ENCODE measurements at regions not wholly inside any gene's neighbourhood (a gene's known extent, or its start where the extent isn't known, plus 50 kb on each side); places are given as distances from the start of the nearest gene placed in this dataset.
"Not testable (repeated sequence)": the region's sequence is repeated elsewhere in the genome, so short reads cannot be mapped to it uniquely, and the experiment has no call there.

DNA sequence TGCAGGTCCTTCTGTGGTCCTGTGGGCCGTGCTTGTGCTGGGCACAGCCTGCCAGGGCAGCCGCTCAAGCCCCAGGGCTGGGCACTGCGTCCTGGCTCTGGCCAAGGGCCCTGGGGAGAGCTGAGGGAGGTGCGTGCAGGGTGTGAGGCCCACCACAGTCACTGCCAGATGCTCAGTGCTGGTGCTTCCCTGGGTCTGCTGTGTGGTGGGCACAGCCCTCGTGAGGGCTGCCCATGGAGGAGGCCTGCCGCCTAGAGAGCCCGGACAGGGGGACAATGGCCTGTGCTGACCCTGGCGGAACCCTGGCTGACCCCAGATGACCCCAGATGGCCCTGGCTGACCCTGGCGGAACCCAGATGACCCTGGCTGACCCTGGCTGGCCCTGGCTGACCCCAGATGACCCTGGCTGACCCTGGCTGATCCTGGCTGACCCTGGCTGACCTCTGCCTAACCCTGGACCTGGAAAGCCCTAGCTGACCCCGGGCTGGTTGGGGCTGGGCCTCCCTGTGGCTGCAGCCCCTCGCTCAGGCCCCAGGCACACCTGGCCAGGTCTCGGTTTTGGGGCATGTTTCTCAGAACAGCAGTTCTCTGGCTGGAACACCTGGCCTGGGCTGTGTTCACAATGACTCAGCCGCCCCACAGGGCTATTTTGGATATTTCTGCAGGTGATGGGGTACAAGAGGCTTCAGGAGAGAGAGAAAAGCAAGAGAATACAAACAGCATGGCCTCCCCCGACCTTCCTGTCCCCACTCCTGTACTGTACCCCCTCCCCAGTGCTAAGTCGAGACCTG is 55.4 kb downstream of the TMEM121 start:
- Histone ChIP-seq H3K9me3 (ENCODE audit: insufficient read depth, low read depth, low read length) (peaks cover 44% of the 10 kb centered on the region), H3K4me3 (ENCODE audit: low read length) (no peak overlapping the region), H3K36me3 (ENCODE audit: insufficient read depth, low read depth, low read length) (no peaks in the 10 kb centered on the region), H3K27ac (ENCODE audit: low read length) (no peak overlapping the region), H3K4me1 (ENCODE audit: insufficient read depth, low read length) (no peaks in the 10 kb centered on the region), H3K27me3 (ENCODE audit: insufficient read depth, low read length) (0 out of 2 replicates have a peak, but pooled peaks cover 4% of the 10 kb centered on the region), H3K9ac (ENCODE audit: low read depth, low read length) (no peak overlapping the region)

- Histone ChIP-seq H3K27ac (ENCODE audit: low read length) (no peak overlapping the region), H3K9me3 (ENCODE audit: insufficient read depth, low read depth, low read length) (peaks cover 35% of the 10 kb centered on the region), H3K9ac (ENCODE audit: low read depth, low read length) (no peak overlapping the region), H3K36me3 (ENCODE audit: insufficient read depth, low read depth, low read length) (no peaks in the 10 kb centered on the region), H3K4me1 (ENCODE audit: insufficient read depth, low read length) (no peaks in the 10 kb centered on the region), H3K4me3 (ENCODE audit: low read length) (no peak overlapping the region), H3K27me3 (ENCODE audit: insufficient read depth, low read length) (0 out of 2 replicates have a peak, but pooled peaks cover 4% of the 10 kb centered on the region)
Observed at GRCh38 chr14:105582639-105583038, 56.3 kb downstream of the TMEM121 start.

DNA sequence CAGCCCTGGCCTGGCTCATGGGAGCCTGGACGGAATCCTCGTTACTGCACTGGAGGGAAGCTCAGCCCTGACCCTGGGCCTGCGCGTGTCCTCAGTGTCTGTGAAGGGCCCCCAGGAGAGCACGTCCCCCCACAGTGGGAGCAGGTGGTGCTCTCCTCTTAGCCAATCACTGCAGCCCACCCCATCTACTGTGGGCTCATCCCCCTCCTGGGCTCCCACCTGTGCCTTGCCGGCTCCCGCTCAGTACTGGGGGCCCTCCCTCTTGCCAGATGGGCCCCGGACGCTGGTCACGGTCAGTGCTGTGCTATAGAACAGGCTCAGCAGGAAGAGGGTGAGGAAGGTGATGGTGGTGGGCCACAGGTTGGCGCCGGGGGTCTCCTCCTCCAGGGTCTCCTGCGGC is 57.5 kb downstream of the TMEM121 start:
- peaks cover 35% of the 10 kb centered on the region for H3K9me3 ChIP-seq (ENCODE audit: insufficient read depth, low read depth, low read length)
- H3K9ac ChIP-seq (ENCODE audit: low read depth, low read length); H3K36me3 ChIP-seq (ENCODE audit: insufficient read depth, low read depth, low read length); H3K27ac ChIP-seq (ENCODE audit: low read length); H3K27me3 ChIP-seq (ENCODE audit: insufficient read depth, low read length); H3K4me1 ChIP-seq (ENCODE audit: insufficient read depth, low read length); H3K4me3 ChIP-seq (ENCODE audit: low read length): not testable (repeated sequence)

DNA sequence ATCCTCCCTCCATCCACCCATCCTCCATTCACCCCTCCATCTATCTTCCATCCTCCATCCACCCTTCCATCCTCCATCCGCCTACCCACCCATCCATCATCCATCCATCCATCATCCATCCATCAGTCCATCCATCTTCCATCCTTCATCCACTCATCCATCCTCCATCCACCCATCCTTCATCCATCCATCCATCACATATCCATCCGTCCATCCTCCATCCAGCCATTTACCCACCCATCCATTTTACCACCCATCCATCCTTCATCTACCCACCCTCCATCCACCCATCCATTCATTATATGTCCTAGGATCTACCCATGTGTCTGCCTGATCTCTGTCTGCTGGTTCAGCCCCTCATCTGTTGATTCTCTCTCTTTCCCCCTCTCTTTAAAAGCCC is 58.9 kb downstream of the TMEM121 start:
- not testable (repeated sequence) for H3K4me3 ChIP-seq (ENCODE audit: low read length); H3K4me1 ChIP-seq (ENCODE audit: insufficient read depth, low read length); H3K36me3 ChIP-seq (ENCODE audit: insufficient read depth, low read depth, low read length); H3K27me3 ChIP-seq (ENCODE audit: insufficient read depth, low read length); H3K9ac ChIP-seq (ENCODE audit: low read depth, low read length); H3K27ac ChIP-seq (ENCODE audit: low read length)
- peaks cover 44% of the 10 kb centered on the region for H3K9me3 ChIP-seq (ENCODE audit: insufficient read depth, low read depth, low read length)

GRCh38 chr14:105585722-105586121 is 59.3 kb downstream of the TMEM121 start:
- not testable (repeated sequence) for H3K9ac ChIP-seq (ENCODE audit: low read depth, low read length); H3K4me1 ChIP-seq (ENCODE audit: insufficient read depth, low read length); H3K36me3 ChIP-seq (ENCODE audit: insufficient read depth, low read depth, low read length); H3K27ac ChIP-seq (ENCODE audit: low read length); H3K4me3 ChIP-seq (ENCODE audit: low read length); H3K27me3 ChIP-seq (ENCODE audit: insufficient read depth, low read length)
- H3K9me3 ChIP-seq (ENCODE audit: insufficient read depth, low read depth, low read length) = peaks cover 42% of the 10 kb centered on the region

- H3K27ac ChIP-seq (ENCODE audit: low read length); H3K36me3 ChIP-seq (ENCODE audit: insufficient read depth, low read depth, low read length); H3K4me1 ChIP-seq (ENCODE audit: insufficient read depth, low read length); H3K27me3 ChIP-seq (ENCODE audit: insufficient read depth, low read length); H3K4me3 ChIP-seq (ENCODE audit: low read length); H3K9ac ChIP-seq (ENCODE audit: low read depth, low read length): not testable (repeated sequence)
- H3K9me3 ChIP-seq (ENCODE audit: insufficient read depth, low read depth, low read length) = peaks cover 37% of the 10 kb centered on the region
Observed at GRCh38 chr14:105586144-105586872, 59.9 kb downstream of the TMEM121 start.

DNA sequence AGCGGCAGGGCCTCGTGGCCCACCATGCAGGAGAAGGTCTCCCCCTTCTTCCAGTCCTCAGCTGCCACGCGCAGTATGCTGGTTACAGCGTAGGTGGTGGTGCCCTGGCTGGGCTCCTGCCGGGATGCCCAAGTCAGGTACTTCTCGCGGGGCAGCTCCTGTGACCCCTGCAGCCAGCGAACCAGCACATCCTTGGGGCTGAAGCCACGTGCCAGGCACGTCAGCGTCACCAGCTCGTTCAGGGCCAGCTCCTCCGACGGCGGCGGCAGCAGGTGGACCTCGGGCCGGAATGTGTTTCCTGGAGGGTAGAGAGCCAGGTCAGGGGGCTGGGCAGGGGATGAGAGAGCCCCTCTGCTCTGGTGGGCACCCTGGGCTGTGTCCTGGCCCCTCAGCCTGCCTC is 60.7 kb downstream of the TMEM121 start:
- H3K9me3 ChIP-seq (ENCODE audit: insufficient read depth, low read depth, low read length) = peaks cover 29% of the 10 kb centered on the region
- H3K4me1 ChIP-seq (ENCODE audit: insufficient read depth, low read length); H3K27me3 ChIP-seq (ENCODE audit: insufficient read depth, low read length); H3K27ac ChIP-seq (ENCODE audit: low read length); H3K9ac ChIP-seq (ENCODE audit: low read depth, low read length); H3K4me3 ChIP-seq (ENCODE audit: low read length); H3K36me3 ChIP-seq (ENCODE audit: insufficient read depth, low read depth, low read length): not testable (repeated sequence)

DNA sequence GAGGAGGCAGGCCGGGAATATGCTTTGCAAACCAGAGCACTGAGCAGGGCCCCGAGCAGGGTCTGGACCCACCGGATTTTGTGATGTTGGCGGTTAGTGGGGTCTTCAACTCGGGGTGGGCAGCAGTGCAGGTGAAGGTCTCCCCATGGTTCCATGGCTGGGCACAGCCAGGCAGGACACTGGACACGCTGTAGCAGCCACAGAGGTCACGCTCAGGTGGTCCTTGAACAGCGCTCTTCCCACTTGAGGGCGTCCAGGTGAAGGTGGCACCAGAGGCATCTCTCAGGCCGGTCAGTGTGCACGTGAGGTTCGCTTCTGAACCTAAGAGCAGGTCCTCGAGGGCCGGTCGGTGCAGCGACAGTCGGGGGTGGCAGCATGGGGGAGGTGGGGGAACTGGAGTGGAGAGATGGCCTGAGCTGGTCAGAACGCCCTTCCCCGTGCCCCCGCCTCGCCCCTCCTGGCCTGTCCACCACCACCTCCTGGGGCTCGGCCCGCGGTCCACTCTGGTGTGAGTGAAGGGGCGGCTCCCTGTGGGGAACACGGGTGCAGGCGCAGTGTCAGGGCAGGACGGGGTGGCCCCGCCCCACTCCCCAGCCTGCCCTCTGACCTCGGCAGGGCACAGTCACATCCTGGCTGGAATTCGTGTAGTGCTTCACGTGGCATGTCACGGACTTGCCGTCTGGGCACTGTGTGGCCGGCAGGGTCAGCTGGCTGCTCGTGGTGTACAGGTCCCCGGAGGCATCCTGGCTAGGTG is 61.3 kb downstream of the TMEM121 start:
- not testable (repeated sequence) for H3K27me3 ChIP-seq (ENCODE audit: insufficient read depth, low read length); H3K9ac ChIP-seq (ENCODE audit: low read depth, low read length); H3K4me1 ChIP-seq (ENCODE audit: insufficient read depth, low read length); H3K36me3 ChIP-seq (ENCODE audit: insufficient read depth, low read depth, low read length); H3K4me3 ChIP-seq (ENCODE audit: low read length); H3K27ac ChIP-seq (ENCODE audit: low read length)
- peaks cover 24% of the 10 kb centered on the region for H3K9me3 ChIP-seq (ENCODE audit: insufficient read depth, low read depth, low read length)

DNA sequence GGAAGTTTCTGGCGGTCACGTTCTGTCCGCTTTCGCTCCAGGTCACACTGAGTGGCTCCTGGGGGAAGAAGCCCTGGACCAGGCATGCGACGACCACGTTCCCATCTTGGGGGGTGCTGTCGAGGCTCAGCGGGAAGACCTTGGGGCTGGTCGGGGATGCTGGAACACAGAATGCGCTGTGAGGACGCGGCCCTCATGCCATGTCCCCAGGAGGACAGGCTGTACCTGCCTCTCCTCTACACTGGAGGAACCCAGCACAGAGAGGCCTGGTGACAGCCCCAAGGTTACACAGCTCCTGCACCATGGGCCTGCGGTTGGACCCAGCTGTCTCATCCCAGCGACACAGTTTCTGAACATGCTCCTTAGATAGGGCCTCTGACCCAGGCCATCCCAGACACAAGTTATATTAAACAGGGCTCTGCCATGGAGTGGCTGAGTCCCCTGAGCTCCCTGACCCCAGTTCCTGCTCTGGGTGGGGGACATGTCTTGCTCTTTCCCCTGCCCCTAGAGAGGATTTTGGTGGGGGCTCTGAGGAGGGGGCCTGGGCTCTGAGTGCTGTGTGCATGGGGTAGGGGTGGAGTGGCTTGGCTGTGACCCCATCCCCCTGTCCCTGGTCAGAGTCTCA is 62.0 kb downstream of the TMEM121 start:
- Histone ChIP-seq H3K4me1 (ENCODE audit: insufficient read depth, low read length) (no peaks in the 10 kb centered on the region), H3K27ac (ENCODE audit: low read length) (no peak overlapping the region), H3K36me3 (ENCODE audit: insufficient read depth, low read depth, low read length) (no peaks in the 10 kb centered on the region), H3K27me3 (ENCODE audit: insufficient read depth, low read length) (no peaks in the 10 kb centered on the region), H3K9ac (ENCODE audit: low read depth, low read length) (no peak overlapping the region), H3K4me3 (ENCODE audit: low read length) (no peak overlapping the region), H3K9me3 (ENCODE audit: insufficient read depth, low read depth, low read length) (peaks cover 21% of the 10 kb centered on the region; the same call in 1 of the 2 replicates)

GRCh38 chr14:105589161-105589925 is 63.0 kb downstream of the TMEM121 start:
- H3K27ac ChIP-seq (ENCODE audit: low read length) = no peak overlapping the region
- H3K9me3 ChIP-seq (ENCODE audit: insufficient read depth, low read depth, low read length) = peaks cover 21% of the 10 kb centered on the region; the same call in 1 of the 2 replicates
- H3K4me1 ChIP-seq (ENCODE audit: insufficient read depth, low read length) = no peaks in the 10 kb centered on the region
- no peaks in the 10 kb centered on the region for H3K36me3 ChIP-seq (ENCODE audit: insufficient read depth, low read depth, low read length)
- no peak overlapping the region for H3K4me3 ChIP-seq (ENCODE audit: low read length)
- H3K27me3 ChIP-seq (ENCODE audit: insufficient read depth, low read length) = no peaks in the 10 kb centered on the region
- no peak overlapping the region for H3K9ac ChIP-seq (ENCODE audit: low read depth, low read length)

DNA sequence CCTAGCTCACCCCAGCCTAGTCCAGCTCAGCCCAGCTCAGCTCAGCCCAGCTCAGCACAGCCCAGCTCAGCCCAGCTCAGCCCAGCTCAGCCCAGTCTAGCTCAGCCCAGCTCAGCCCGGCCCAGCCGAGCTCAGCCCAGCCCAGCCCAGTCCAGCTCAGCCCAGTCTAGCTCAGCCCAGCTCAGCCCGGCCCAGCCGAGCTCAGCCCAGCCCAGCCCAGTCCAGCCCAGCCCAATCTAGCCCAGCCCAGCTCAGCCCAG is 63.5 kb downstream of the TMEM121 start:
- H3K36me3 ChIP-seq (ENCODE audit: insufficient read depth, low read depth, low read length); H3K4me1 ChIP-seq (ENCODE audit: insufficient read depth, low read length); H3K27ac ChIP-seq (ENCODE audit: low read length); H3K4me3 ChIP-seq (ENCODE audit: low read length); H3K27me3 ChIP-seq (ENCODE audit: insufficient read depth, low read length); H3K9ac ChIP-seq (ENCODE audit: low read depth, low read length): not testable (repeated sequence)
- peaks cover 21% of the 10 kb centered on the region; the same call in 1 of the 2 replicates for H3K9me3 ChIP-seq (ENCODE audit: insufficient read depth, low read depth, low read length)
